Left lung (tissue), 4 donors: ENCODE measurements at regions not wholly inside any gene's neighbourhood (a gene's known extent, or its start where the extent isn't known, plus 50 kb on each side); places are given as distances from the start of the nearest gene placed in this dataset.

ENCODE experiments used
- ATAC-seq: fragments of 200-7000 bp; cut with Tn5 transposase; one replicate; pipeline ENCODE4 v1.9.1; 2020; ENCODE audit warnings: moderate library complexity
- DNase-seq, 4 donors: peaks; one replicate each; pipeline ENCODE4 v3.0.0-alpha.2; 2013 to 2020
- H3K27ac ChIP-seq, 2 donors: fragments of 200-600 bp; sonication (generic) in 1 of 2; one replicate each; pipeline versions ENCODE4 v1.5.0 to v1.8.0; 2020 to 2021
- H3K27me3 ChIP-seq, 2 donors: fragments of 200-600 bp; sonication (generic) in 1 of 2; one replicate each; pipeline versions ENCODE4 v1.5.0 to v1.8.0; 2020 to 2021
- H3K36me3 ChIP-seq, 2 donors: fragments of 200-600 bp; sonication (generic) in 1 of 2; one replicate each; pipeline versions ENCODE4 v1.5.0 to v1.8.0; 2020 to 2021
- H3K4me1 ChIP-seq, 2 donors: fragments of 200-600 bp; one replicate each; pipeline ENCODE4 v1.8.0; 2021
- H3K4me3 ChIP-seq, 2 donors: fragments of 200-600 bp; sonication (generic) in 1 of 2; one replicate each; pipeline versions ENCODE4 v1.5.0 to v1.8.0; 2020 to 2021; ENCODE audit warnings: mild to moderate bottlenecking in 1 of 2
- H3K9me3 ChIP-seq, 2 donors: fragments of 200-600 bp; sonication (generic) in 1 of 2; one replicate each; pipeline versions ENCODE4 v1.5.0 to v1.8.0; 2020 to 2021
- intact Hi-C, 2 donors: fragments of 100-400 bp; cut with DNase I; formaldehyde crosslinking; loops; one replicate each; pipeline versions ENCODE4 v1.11.2 to v1.14.2; 2022
- TF ChIP-seq, protein P1 (sequence below), 2 donors: fragments of 200-600 bp; sonication (generic) in 1 of 2; IDR thresholded peaks; one replicate each; pipeline versions ENCODE4 v1.5.0 to v1.8.0; 2021; ENCODE audit warnings: antibody characterized with exemption in 2 of 2
- donor health status: DM: no; HTN: yes; CAD: no.
- donor health status: DM: no; HTN: no; CAD: no.

DNA sequence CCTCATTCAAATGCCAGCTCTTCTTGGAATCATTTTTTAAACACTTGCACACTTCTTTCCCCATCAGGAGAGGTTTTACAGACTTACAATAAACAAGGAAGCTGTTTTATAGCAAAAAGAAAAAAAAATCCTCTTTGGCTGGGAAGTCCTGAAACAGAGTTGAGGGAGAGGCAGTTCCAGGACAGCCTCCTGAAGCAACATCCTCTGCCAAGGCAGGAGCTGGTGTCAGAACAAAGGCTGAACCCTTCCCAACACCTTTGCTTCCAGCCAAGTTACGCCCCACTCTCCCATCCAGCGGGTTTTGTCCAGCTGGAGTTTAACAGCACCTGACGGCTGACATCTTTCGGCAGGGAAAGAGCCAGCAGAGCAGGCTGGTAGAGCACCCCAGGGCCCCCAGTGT lies 287.8 kb downstream of the RRAGC start:
- Histone ChIP-seq H3K27ac (no peak overlapping the region), H3K4me1 (peaks cover 0 to 5% of the 10 kb centered on the region in 2 donors), H3K4me3 (no peak overlapping the region), H3K36me3 (no peaks in the 10 kb centered on the region), H3K27me3 (peaks cover 0 to 40% of the 10 kb centered on the region in 2 donors), H3K9me3 (no peaks in the 10 kb centered on the region)
- peak; percentile 59 for ATAC-seq
- DNase-seq = no peak
- intact Hi-C loops = no loop called here
- TF ChIP-seq, protein P1, sequence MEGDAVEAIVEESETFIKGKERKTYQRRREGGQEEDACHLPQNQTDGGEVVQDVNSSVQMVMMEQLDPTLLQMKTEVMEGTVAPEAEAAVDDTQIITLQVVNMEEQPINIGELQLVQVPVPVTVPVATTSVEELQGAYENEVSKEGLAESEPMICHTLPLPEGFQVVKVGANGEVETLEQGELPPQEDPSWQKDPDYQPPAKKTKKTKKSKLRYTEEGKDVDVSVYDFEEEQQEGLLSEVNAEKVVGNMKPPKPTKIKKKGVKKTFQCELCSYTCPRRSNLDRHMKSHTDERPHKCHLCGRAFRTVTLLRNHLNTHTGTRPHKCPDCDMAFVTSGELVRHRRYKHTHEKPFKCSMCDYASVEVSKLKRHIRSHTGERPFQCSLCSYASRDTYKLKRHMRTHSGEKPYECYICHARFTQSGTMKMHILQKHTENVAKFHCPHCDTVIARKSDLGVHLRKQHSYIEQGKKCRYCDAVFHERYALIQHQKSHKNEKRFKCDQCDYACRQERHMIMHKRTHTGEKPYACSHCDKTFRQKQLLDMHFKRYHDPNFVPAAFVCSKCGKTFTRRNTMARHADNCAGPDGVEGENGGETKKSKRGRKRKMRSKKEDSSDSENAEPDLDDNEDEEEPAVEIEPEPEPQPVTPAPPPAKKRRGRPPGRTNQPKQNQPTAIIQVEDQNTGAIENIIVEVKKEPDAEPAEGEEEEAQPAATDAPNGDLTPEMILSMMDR (IDR thresholded peaks at IDR 0.05) = no peak

DNA sequence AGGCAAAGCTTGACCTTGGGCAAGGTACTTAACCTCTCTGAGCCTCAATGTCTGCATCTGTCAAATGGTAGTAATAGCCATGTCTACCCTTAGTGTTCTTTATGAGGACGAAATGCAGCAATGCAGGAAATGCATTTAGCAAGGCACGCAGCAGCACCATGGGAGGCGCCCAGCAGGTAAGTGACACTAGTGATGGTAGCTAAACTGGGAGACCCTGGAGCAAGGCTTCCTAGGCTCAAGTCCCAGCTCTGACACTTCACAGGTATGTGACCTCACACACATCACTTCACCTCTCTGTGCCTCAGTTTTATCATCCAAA lies 289.0 kb downstream of the RRAGC start:
- no peaks in the 10 kb centered on the region for H3K9me3 ChIP-seq
- peaks cover 0 to 30% of the 10 kb centered on the region in 2 donors for H3K27me3 ChIP-seq
- no peak overlapping the region for H3K27ac ChIP-seq
- no peak overlapping the region for H3K4me3 ChIP-seq
- no peaks in the 10 kb centered on the region for H3K36me3 ChIP-seq
- TF ChIP-seq, protein P1 (IDR thresholded peaks at IDR 0.05) = no peak
- ATAC-seq = no peak
- no peak for DNase-seq
- H3K4me1 ChIP-seq = peaks cover 0 to 5% of the 10 kb centered on the region in 2 donors
- intact Hi-C loops = no loop called here

DNA sequence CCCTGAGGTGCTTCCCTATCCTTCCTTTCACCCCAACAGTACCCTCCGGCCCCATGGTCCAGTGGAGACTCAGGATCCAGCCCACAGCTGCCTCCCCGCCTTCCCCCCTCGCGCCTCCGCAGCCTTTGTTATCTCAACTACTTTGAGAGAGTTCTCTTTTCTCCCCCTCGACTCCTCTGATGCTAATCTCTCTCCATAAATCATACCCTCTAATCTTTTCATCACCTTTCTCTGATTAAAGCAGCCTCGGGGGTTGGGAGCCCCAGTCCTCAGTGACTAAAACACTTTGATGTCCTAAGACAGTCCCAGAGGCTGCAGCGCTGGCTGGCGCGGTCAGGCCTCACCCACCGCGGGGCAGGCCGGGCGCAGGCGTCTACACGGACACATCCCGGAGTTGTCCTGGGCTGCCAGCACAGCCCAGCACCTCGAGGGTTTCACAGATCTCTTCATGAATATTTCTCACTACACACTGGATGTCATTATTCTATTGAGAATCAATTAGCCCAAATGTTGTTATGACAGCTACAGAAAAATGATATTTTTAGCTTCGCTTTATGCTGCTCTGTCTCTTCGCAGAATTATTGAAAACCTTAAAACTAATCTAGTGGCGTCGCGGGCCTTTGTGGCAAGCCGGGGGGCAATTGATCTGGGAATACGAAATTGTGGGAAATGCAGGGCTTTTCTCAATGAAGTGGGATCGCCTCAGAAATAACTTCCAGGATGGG lies 289.5 kb downstream of the RRAGC start:
- Histone ChIP-seq H3K9me3 (no peaks in the 10 kb centered on the region), H3K27me3 (peaks cover 0 to 29% of the 10 kb centered on the region in 2 donors), H3K27ac (no peak overlapping the region), H3K36me3 (no peaks in the 10 kb centered on the region), H3K4me3 (no peak overlapping the region), H3K4me1 (peaks cover 0 to 5% of the 10 kb centered on the region in 2 donors)
- intact Hi-C loops = no loop called here
- ATAC-seq (no peak), DNase-seq (no peak)
- TF ChIP-seq, protein P1 (IDR thresholded peaks at IDR 0.05) = no peak

DNA sequence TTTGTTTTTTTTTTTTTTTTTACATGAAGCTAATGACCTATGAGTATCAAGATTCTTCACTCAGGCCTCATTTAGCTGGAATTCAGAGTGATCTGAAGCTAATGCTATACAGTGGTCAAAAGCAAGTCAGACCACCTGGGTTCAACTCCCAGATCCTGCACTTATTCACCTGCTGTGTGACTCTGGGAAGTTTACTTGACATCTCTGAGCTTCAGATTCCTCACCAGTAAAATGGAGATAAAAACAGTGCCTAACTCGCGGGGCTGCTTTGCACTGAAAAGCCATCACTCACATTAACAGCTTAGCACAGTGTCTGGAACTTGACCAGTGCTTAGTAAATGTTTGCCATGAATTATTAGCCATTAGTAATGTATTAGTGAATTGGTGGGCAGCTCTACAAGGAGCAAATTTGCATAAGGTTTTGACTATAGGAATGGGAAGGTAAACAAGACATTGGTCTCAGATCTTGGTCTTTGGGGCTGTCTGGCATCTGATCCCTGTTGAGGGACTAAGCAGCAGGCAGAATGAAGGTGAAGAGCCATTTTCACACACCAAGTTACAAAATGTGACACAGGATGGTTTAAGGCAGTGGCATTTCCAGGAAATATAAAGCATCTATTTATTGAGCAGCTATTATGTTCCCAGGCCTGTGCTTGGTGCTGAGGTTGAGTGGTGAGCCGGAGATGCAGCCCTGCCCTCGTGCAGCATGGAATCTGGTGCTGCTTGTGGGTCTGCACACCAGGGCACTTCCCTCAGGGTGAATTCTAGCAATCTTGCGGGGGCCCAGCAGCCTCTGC lies 291.3 kb downstream of the RRAGC start:
- DNase-seq = no peak
- intact Hi-C loops = no loop called here
- ATAC-seq = no peak
- Histone ChIP-seq H3K27ac (no peak overlapping the region), H3K36me3 (no peaks in the 10 kb centered on the region), H3K27me3 (peaks cover 0 to 37% of the 10 kb centered on the region in 2 donors), H3K4me1 (peaks cover 0 to 5% of the 10 kb centered on the region in 2 donors), H3K9me3 (no peaks in the 10 kb centered on the region), H3K4me3 (no peak overlapping the region)
- TF ChIP-seq, protein P1 (IDR thresholded peaks at IDR 0.05) = no peak

DNA sequence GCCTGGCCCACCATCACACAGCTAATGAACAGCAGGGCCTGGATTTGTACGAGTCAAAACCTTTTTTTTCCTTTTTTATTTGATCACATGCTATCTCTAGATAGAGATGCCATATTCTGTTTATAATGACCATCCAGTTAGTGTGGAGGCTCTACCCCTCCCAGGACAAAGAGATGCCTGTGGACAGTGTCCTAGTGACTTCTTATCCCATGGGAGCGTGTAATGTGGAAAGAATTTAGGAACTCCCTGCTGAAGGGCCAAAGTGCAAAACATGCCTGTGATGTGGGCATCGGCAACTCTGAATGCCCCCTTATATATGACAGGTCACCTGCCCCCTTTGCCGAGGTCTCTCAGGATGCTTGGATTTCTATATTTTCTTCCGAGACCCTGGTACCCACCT lies 292.2 kb downstream of the RRAGC start:
- peaks cover 0 to 5% of the 10 kb centered on the region in 2 donors for H3K4me1 ChIP-seq
- H3K27me3 ChIP-seq = peaks cover 0 to 37% of the 10 kb centered on the region in 2 donors
- DNase-seq = no peak
- no peaks in the 10 kb centered on the region for H3K36me3 ChIP-seq
- ATAC-seq = no peak
- H3K27ac ChIP-seq = no peak overlapping the region
- H3K9me3 ChIP-seq = no peaks in the 10 kb centered on the region
- TF ChIP-seq, protein P1 (IDR thresholded peaks at IDR 0.05) = no peak
- intact Hi-C loops = no loop called here
- no peak overlapping the region for H3K4me3 ChIP-seq
